ENCODE measurements at regions not wholly inside any gene's neighbourhood (a gene's known extent, or its start where the extent isn't known, plus 50 kb on each side); places are given as distances from the start of the nearest gene placed in this dataset.

- TF ChIP-seq CTCF (IDR thresholded peaks at IDR 0.05), result no peak
- no peak for TF ChIP-seq POLR2AphosphoS5 (IDR thresholded peaks at IDR 0.05)
- no peak for TF ChIP-seq POLR2A (IDR thresholded peaks at IDR 0.05; ENCODE audit: low read depth)
- no peak for TF ChIP-seq EP300 (IDR thresholded peaks at IDR 0.05)
Measured at GRCh38 chr13:56351041-56351440, 789.7 kb upstream of the PRR20A start.

Data from esophagus muscularis mucosa (tissue), 4 donors.